ENCODE measurements at regions not wholly inside any gene's neighbourhood (a gene's known extent, or its start where the extent isn't known, plus 50 kb on each side); places are given as distances from the start of the nearest gene placed in this dataset.

GRCh38 chr5:2102819-2103776 lies 220.4 kb upstream of the IRX4 start:
- TF ChIP-seq CTCF (IDR thresholded peaks at IDR 0.05; ENCODE audit: low read depth, low read length, poor library complexity, severe bottlenecking) (no peak), EZH2phosphoT487 (IDR thresholded peaks at IDR 0.05; ENCODE audit: borderline replicate concordance, low read length) (no peak)

Data from DOHH2 (cell line).